GM21528 (cell line): ENCODE measurements at regions not wholly inside any gene's neighbourhood (a gene's known extent, or its start where the extent isn't known, plus 50 kb on each side); places are given as distances from the start of the nearest gene placed in this dataset.
"Not testable (repeated sequence)": the region's sequence is repeated elsewhere in the genome, so short reads cannot be mapped to it uniquely, and the experiment has no call there.

Experiments
- ATAC-seq: cut with Tn5 transposase; IDR thresholded peaks from one replicate; pipeline ENCODE4 v1.9.1; 2021; ENCODE audit warnings: mild to moderate bottlenecking, moderate library complexity; ENCODE audit not compliant: unreplicated experiment, low FRiP score

- no peak for ATAC-seq
These were observed 246.1 kb downstream of the FSIP2 start for GRCh38 chr2:185984670-185985069.

GRCh38 chr2:185988907-185989306 lies 250.3 kb downstream of the FSIP2 start:
- not testable (repeated sequence) for ATAC-seq

- ATAC-seq = no peak
These were observed 252.4 kb downstream of the FSIP2 start for GRCh38 chr2:185990861-185991525.

- ATAC-seq = no peak
These were observed 260.0 kb downstream of the FSIP2 start for GRCh38 chr2:185998562-185999070.

GRCh38 chr2:186009341-186009740 lies 270.7 kb downstream of the FSIP2 start:
- no peak for ATAC-seq

- no peak for ATAC-seq
These were observed 278.7 kb downstream of the FSIP2 start for GRCh38 chr2:186017278-186017677.

- ATAC-seq = no peak
These were observed 286.3 kb downstream of the FSIP2 start for GRCh38 chr2:186024921-186025320.

- no peak for ATAC-seq
These were observed 289.3 kb downstream of the FSIP2 start for GRCh38 chr2:186027922-186028321.

GRCh38 chr2:186031229-186031628 lies 292.6 kb downstream of the FSIP2 start:
- no peak for ATAC-seq

DNA sequence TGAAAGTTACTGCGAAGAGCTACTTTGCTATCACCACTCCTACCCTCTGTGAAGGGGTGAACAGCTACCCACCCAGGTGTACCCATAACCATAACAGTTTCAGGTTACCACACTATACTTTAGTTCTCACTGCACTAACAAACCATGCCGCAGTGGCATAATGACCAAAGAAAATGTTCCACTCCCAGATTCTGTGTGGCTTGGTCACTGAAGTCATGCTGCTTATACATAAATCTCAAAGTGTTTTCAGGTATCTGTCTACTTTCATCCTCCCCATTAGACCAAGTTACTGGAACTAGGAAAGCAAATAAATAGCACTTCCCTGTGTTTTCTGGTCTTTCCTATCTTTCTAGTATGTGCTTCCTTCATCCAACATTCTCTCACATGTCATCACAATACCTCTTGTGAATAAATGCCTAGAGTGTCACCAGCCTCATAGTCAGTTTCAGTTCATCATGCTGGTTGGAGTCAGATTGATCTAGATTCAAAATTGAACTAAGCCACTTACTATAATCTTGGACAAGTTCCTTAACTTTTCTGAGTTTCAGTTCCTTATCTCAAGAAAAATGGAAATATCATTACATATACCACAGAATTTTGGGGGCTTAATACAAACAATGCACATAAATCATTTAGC lies 293.6 kb downstream of the FSIP2 start:
- ATAC-seq = no peak

GRCh38 chr2:186032930-186033329 lies 294.3 kb downstream of the FSIP2 start:
- no peak for ATAC-seq

- no peak for ATAC-seq
These were observed 294.9 kb downstream of the FSIP2 start for GRCh38 chr2:186033541-186033940.

DNA sequence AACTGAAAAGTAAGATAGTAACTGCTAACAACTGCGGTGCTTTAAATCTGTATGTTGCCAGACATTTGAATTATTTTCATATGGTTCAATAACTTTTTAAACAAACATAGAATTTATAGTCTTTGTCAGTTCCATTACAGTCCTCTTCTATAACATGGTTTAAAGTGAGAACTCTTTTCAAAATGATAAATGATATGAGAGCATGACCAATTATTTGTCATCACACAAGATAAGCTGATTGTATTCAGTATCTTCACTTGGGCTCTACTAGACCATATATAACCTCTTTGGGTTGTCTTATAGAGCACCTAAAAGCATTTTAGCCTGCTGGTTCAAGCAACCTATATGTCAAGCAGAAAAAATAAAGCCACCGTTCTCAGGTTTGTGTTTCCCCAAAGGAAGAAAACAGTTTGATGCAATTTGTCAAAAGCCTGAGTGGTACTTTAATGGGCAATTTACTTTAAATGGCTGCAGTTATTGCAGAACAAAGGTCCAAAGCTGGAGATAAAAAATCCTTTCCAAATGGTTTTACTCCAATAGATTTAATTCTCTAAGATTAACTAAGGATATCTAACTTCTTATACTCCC lies 298.4 kb downstream of the FSIP2 start:
- no peak for ATAC-seq

- ATAC-seq = no peak
These were observed 303.8 kb downstream of the FSIP2 start for GRCh38 chr2:186042207-186043028.

DNA sequence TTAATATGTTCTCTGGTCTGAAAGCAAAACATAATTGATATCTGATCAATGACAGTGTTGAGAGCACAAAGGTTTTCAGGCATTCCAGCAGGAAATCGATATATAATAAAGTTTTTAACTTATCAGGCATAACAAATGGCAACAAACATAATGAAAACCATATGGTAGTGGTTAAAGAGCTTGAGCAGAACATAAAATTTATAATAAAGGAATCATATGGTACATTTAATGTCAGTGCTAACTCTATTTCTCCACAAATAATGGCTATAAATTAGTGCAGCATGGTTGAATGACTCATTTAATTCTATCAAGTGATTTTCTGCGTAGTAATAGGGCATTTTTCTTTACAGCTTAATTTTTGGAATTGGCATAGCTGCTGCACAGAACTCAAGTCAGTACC lies 306.2 kb downstream of the FSIP2 start:
- ATAC-seq = no peak

- ATAC-seq = no peak
These were observed 314.3 kb downstream of the FSIP2 start for GRCh38 chr2:186052930-186053329.

DNA sequence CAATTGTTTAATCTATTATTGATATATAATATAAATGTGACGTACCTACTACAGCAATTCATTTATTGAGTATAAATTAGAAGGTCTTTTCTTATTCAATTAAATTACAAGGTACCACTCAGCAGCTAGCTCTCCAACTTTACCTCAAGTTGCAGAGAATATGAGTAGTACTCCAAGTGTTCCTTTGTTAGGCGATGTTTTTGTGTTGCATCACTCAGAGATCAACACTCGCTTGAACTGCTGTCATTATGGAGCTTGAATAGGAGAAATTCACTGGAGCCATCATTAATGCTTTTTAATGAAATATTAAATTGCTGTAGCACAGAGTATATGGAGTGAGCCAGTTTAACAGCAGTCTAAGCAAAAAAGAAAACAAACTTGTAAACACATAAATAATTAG lies 320.0 kb downstream of the FSIP2 start:
- ATAC-seq = no peak

- ATAC-seq = no peak
These were observed 320.5 kb downstream of the FSIP2 start for GRCh38 chr2:186059096-186059495.

DNA sequence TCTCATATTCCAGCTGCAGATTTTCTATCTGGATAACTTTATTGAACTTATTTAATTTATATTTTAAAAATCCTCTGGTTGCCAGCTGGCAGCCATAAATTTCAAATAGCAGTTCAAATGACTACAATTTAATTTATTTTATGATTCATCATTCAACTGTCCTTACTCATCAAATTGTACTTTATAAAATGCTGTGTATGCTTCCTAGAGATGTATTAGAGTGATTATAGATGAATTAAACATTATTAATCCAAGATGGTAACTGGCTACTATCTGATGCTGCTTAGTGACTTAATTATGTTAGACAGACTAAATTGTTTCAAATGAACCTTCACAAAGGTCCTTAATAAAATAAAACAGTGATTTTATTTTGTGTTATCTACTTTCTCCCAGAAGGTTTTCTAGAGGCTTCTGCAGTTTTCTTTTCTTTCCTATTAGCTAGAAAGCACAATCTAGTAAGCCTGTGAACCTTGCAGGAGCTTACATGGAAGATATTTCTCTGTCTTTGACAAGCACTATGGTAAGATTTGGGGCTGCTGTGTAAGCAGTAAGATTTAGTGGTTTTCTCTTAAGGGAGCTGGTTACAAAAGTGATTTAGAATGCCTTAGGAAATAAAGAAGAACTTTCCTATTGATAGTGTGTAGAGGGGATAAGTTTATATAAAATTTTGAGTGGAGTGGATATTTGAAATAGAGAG lies 322.3 kb downstream of the FSIP2 start:
- no peak for ATAC-seq

DNA sequence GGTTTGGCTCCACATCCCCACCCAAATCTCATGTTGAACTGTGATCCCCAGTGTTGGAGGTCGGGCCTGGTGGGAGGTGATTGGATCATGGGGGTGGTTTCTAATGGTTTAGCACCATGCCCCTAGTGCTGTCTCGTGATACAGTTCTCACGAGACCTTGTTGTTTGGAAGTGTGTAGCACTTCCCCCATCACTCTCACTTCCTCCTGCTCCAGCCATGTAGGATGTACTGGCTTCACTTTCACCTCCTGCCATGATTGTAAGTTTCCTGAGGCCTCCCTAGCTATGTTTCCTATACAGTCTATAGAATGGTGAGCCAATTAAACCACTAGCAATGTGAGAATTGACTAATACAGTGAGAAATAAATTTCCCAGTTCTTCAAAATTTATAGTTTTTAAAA lies 325.9 kb downstream of the FSIP2 start:
- ATAC-seq = no peak
